Keratinocyte (primary cell): ENCODE measurements at regions not wholly inside any gene's neighbourhood (a gene's known extent, or its start where the extent isn't known, plus 50 kb on each side); places are given as distances from the start of the nearest gene placed in this dataset.

Source experiments
- DNase-seq: peaks from one replicate; pipeline ENCODE4 v3.0.0-alpha.2; 2011; ENCODE audit warnings: low read depth, missing footprints, low spot score
- FAIRE-seq: peaks from 2 replicates; lab custom pipeline; 2011; peaks lifted over from hg19 to GRCh38; lab: Jason Lieb, UNC
- H2AFZ ChIP-seq: 2 replicates; pipeline ENCODE4 v1.6.0; 2012; ENCODE audit warnings: low read length, control low read depth, inconsistent platforms; ENCODE audit not compliant: control insufficient read depth
- H3K27ac ChIP-seq: 2 replicates; pipeline ENCODE4 v1.5.1; 2011; ENCODE audit warnings: low read length; ENCODE audit not compliant: control insufficient read depth, insufficient read depth
- H3K27me3 ChIP-seq: 3 replicates; pipeline ENCODE4 v1.6.0; 2011; ENCODE audit warnings: low read length; ENCODE audit not compliant: control insufficient read depth, insufficient read depth; ENCODE audit errors: extremely low read depth
- H3K36me3 ChIP-seq, 2 experiments: 2 replicates in 1 of 2; 3 replicates in 1 of 2; pipeline ENCODE4 v1.5.1; 2011; ENCODE audit warnings: low read length in 2 of 2, mild to moderate bottlenecking in 1 of 2; ENCODE audit not compliant: control insufficient read depth in 2 of 2, insufficient read depth in 2 of 2; ENCODE audit errors: extremely low read depth in 1 of 2
- H3K4me1 ChIP-seq: 3 replicates; pipeline ENCODE4 v1.5.1; 2011; ENCODE audit warnings: low read length; ENCODE audit not compliant: control insufficient read depth, insufficient read depth; ENCODE audit errors: extremely low read depth
- H3K4me2 ChIP-seq: 3 replicates; pipeline ENCODE4 v1.6.0; 2011; ENCODE audit warnings: low read depth, low read length; ENCODE audit not compliant: control insufficient read depth, insufficient read depth; ENCODE audit errors: extremely low read depth
- H3K4me3 ChIP-seq, 3 experiments: fragments of 200-600 bp in 1 of 3; sonication (generic) in 1 of 3; 2 replicates in 2 of 3; 3 replicates in 1 of 3; pipeline ENCODE4 v1.5.1; 2011 to 2016; ENCODE audit warnings: low read length in 3 of 3, mild to moderate bottlenecking in 3 of 3, control low read depth in 2 of 3, inconsistent platforms in 1 of 3, low read depth in 1 of 3, mixed read lengths in 1 of 3, mixed run types in 1 of 3, moderate library complexity in 1 of 3; ENCODE audit not compliant: control insufficient read depth in 2 of 3, insufficient read depth in 2 of 3; ENCODE audit errors: extremely low read depth in 1 of 3
- H3K79me2 ChIP-seq: 2 replicates; pipeline ENCODE4 v1.6.0; 2012; ENCODE audit warnings: low read length; ENCODE audit not compliant: control insufficient read depth, insufficient read depth
- H3K9ac ChIP-seq: 3 replicates; pipeline ENCODE4 v1.6.0; 2011; ENCODE audit warnings: low read length; ENCODE audit not compliant: control insufficient read depth, insufficient read depth; ENCODE audit errors: extremely low read depth
- H3K9me1 ChIP-seq: 3 replicates; pipeline ENCODE4 v1.6.0; 2011; ENCODE audit warnings: low read length; ENCODE audit not compliant: control insufficient read depth, insufficient read depth; ENCODE audit errors: extremely low read depth
- H3K9me3 ChIP-seq: 2 replicates; pipeline ENCODE4 v1.5.1; 2012; ENCODE audit warnings: low read depth, low read length; ENCODE audit not compliant: control insufficient read depth
- H4K20me1 ChIP-seq: 3 replicates; pipeline ENCODE4 v1.6.0; 2011; ENCODE audit warnings: low read length; ENCODE audit not compliant: control insufficient read depth, insufficient read depth; ENCODE audit errors: extremely low read depth
- CTCF ChIP-seq, 3 experiments: IDR thresholded peaks in 1 of 3; conservative IDR thresholded peaks in 1 of 3; optimal IDR thresholded peaks in 1 of 3; 2 replicates in 2 of 3; 3 replicates in 1 of 3; pipeline versions ENCODE3 to v1.5.1; 2011; ENCODE audit warnings: low read length in 3 of 3, mild to moderate bottlenecking in 3 of 3, moderate library complexity in 2 of 3, control low read depth in 1 of 3, inconsistent platforms in 1 of 3; ENCODE audit not compliant: insufficient read depth in 2 of 3; ENCODE audit errors: extremely low read depth in 1 of 3
- EZH2 ChIP-seq: IDR thresholded peaks from one replicate; pipeline ENCODE4 v1.6.1; 2012; ENCODE audit warnings: inconsistent platforms, mild to moderate bottlenecking, low read length, moderate library complexity
- dilution Hi-C: fragments of 300-500 bp; cut with MboI; formaldehyde crosslinking; loops from one replicate; pipeline ENCODE4 v1.7.0; 2020; ENCODE audit warnings: low sequenced_read_pairs; ENCODE audit not compliant: extremely low pct_ligation_motif_present

GRCh38 chr22:47647181-47647580, 884.7 kb downstream of the TBC1D22A start:
- Histone ChIP-seq H3K4me1 (no peaks in the 10 kb centered on the region), H3K4me3 (no peak overlapping the region), H2AFZ (no peak overlapping the region), H3K79me2 (peaks cover 4% of the 10 kb centered on the region), H3K4me2 (no peak overlapping the region), H3K36me3 (peaks cover 4 to 9% of the 10 kb centered on the region in 2 experiments), H3K9me1 (no peaks in the 10 kb centered on the region), H3K27ac (no peak overlapping the region), H3K9me3 (peaks cover 3% of the 10 kb centered on the region), H4K20me1 (no peaks in the 10 kb centered on the region), H3K27me3 (no peaks in the 10 kb centered on the region), H3K9ac (no peak overlapping the region)
- DNase-seq, result no peak
- dilution Hi-C loops, result no loop called here
- no peak for TF ChIP-seq EZH2
- TF ChIP-seq CTCF (optimal IDR thresholded peaks at IDR 0.05 in 1 of 3, IDR thresholded peaks at IDR 0.05 in 1 of 3, conservative IDR thresholded peaks at IDR 0.05 in 1 of 3; ENCODE audit: extremely low read depth in 1 of 3, insufficient read depth in 2 of 3, low read length in 3 of 3), result no peak
- no peak for FAIRE-seq

- no peak for TF ChIP-seq EZH2
- no peak for TF ChIP-seq CTCF (optimal IDR thresholded peaks at IDR 0.05 in 1 of 3, IDR thresholded peaks at IDR 0.05 in 1 of 3, conservative IDR thresholded peaks at IDR 0.05 in 1 of 3; ENCODE audit: extremely low read depth in 1 of 3, insufficient read depth in 2 of 3, low read length in 3 of 3)
- Histone ChIP-seq H3K4me2 (no peak overlapping the region), H3K9me1 (no peaks in the 10 kb centered on the region), H3K27ac (peak overlapping the region; percentile 25), H4K20me1 (no peaks in the 10 kb centered on the region), H3K4me1 (no peaks in the 10 kb centered on the region), H3K79me2 (peaks cover 4% of the 10 kb centered on the region), H3K4me3 (no peak overlapping the region), H3K27me3 (no peaks in the 10 kb centered on the region), H2AFZ (no peak overlapping the region), H3K36me3 (peaks cover 4 to 11% of the 10 kb centered on the region in 2 experiments), H3K9ac (no peak overlapping the region), H3K9me3 (peaks cover 3% of the 10 kb centered on the region)
- DNase-seq (no peak), FAIRE-seq (no peak)
- dilution Hi-C loops, result no loop called here
Observed at GRCh38 chr22:47645923-47646322, 883.5 kb downstream of the TBC1D22A start.
